ENCODE measurements at regions not wholly inside any gene's neighbourhood (a gene's known extent, or its start where the extent isn't known, plus 50 kb on each side); places are given as distances from the start of the nearest gene placed in this dataset.
"Not testable (repeated sequence)": the region's sequence is repeated elsewhere in the genome, so short reads cannot be mapped to it uniquely, and the experiment has no call there.

DNA sequence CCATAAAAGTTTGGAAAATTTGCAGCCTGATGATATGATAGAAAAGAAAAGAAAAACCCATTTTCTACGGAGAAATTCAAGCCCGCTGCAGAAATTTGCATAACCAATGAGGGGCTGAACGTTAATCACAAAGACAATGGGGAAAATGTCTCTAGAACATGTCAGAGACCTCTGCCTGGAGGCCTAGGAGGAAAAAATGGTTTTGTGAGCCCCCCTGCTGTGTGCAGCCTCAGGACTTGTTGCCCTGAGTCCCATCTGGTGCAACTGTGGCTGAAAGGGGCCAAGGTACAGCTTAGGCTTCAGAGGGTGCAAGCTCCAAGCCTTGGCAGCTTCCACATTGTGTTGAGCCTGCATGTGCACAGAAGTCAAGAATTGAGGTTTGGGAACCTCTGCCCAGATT is 1267.4 kb upstream of the GOT2 start:
- no peaks in the 10 kb centered on the region for H3K4me1 Mint-ChIP-seq
- H3K36me3 Mint-ChIP-seq = no peaks in the 10 kb centered on the region
- no peak overlapping the region for H3K27ac Mint-ChIP-seq
- no peaks in the 10 kb centered on the region for H3K27me3 Mint-ChIP-seq
- peaks cover 2 to 21% (median 11%) of the 10 kb centered on the region in 9 donors for H3K9me3 Mint-ChIP-seq
- no peak for DNase-seq
- POLR2A ChIA-PET = no interaction called here
- no peak overlapping the region for H3K4me3 Mint-ChIP-seq
- ATAC-seq = no peak

DNA sequence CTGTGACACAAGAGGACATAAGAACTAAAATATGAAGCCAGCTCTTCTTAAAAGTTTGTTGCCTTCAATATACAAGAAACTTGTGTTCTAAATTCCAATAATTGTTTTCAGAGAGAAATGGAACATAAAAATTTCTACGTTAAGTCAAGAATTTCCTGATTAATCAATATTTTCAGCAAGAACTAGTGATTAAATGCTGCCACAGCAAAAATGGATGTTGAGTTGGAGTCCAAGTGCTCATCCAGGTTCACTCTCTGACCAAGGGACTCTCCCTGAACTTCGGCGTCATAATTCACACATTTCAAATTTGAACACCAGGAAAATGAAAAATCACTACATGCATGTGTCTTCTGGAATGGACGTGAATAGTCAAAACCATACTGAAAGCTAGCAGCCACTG is 1263.6 kb upstream of the GOT2 start:
- no peaks in the 10 kb centered on the region for H3K27me3 Mint-ChIP-seq
- POLR2A ChIA-PET = no interaction called here
- H3K4me3 Mint-ChIP-seq = no peak overlapping the region
- H3K36me3 Mint-ChIP-seq = peaks cover 0 to 4% (median 0%) of the 10 kb centered on the region in 3 donors
- ATAC-seq (no peak), DNase-seq (no peak)
- no peak overlapping the region for H3K27ac Mint-ChIP-seq
- H3K9me3 Mint-ChIP-seq = peaks cover 9 to 36% (median 17%) of the 10 kb centered on the region in 9 donors
- H3K4me1 Mint-ChIP-seq = peaks cover 0 to 2% (median 0%) of the 10 kb centered on the region in 4 donors

DNA sequence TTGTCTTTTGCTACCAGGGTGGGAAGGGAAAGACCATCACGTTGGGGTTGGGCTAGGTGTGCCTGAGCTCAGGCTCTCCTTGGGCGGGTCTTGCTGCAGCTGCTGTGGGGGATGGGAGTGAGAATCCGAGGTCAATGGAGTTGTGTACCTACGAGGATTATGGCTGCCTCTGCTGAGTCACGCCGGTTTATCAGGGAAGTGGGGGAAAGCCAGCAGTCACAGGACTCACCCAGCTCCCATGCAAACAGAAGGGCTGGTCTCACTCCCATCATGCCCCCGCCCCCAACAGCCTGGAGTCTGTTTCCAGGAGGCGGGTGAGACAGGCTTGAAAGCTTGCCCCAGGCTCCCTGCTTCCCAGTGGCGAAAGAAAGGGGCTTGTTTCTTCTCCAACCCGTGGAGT is 1259.0 kb upstream of the GOT2 start:
- POLR2A ChIA-PET = no interaction called here
- DNase-seq (no peak), ATAC-seq (no peak)
- Mint-ChIP-seq H3K4me3 (no peak overlapping the region), H3K36me3 (peaks cover 0 to 10% (median 0%) of the 10 kb centered on the region in 3 donors), H3K27me3 (no peaks in the 10 kb centered on the region), H3K9me3 (peaks cover 6 to 57% (median 27%) of the 10 kb centered on the region in 9 donors), H3K27ac (no peak overlapping the region), H3K4me1 (peaks cover 0 to 2% (median 0%) of the 10 kb centered on the region in 4 donors)

DNA sequence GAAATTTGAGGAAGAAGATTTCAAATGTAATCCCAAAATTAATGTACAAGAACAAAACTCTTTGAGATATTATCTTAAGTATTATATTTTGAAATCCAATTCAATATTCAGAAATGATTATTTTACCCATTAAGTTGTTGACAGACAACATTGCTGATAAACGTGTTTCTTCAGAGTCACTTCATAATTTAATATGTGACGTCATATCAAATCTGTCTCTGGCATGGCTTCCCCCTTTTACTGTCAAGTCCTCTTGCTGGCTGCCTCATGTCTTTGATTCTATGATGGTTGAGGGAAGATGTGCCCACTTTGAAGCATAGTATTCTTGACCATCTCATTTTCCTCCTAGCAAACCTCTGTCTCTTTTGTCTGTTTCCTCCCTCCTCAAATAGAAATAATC is 1257.1 kb upstream of the GOT2 start:
- no peak for DNase-seq
- Mint-ChIP-seq H3K36me3 (peaks cover 0 to 10% (median 0%) of the 10 kb centered on the region in 3 donors), H3K4me1 (peaks cover 0 to 2% (median 0%) of the 10 kb centered on the region in 4 donors), H3K27ac (no peak overlapping the region), H3K9me3 (peaks cover 11 to 58% (median 28%) of the 10 kb centered on the region in 9 donors), H3K27me3 (no peaks in the 10 kb centered on the region), H3K4me3 (no peak overlapping the region)
- POLR2A ChIA-PET = no interaction called here
- no peak for ATAC-seq

DNA sequence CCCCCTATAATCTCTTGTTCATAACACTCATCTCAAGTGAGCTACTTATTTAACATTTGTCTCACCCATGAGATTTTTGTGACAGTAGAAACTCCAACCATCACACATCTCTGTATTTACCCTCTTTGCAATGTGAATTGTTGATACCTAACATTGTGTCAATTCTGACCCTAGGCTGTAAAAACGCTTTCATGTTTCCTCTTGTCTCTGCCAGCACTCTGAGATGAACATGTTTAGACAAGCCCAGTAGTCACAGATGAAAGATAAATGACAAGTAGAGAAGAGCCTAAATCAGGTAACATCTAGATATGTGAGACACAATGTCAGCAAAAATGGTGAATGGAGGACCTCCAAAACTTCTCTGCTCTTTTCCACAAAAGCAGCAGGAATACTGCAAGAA is 1254.5 kb upstream of the GOT2 start:
- DNase-seq (no peak), ATAC-seq (no peak)
- POLR2A ChIA-PET = no interaction called here
- H3K4me1 Mint-ChIP-seq = no peaks in the 10 kb centered on the region
- H3K27me3 Mint-ChIP-seq = no peaks in the 10 kb centered on the region
- no peak overlapping the region for H3K4me3 Mint-ChIP-seq
- no peak overlapping the region for H3K27ac Mint-ChIP-seq
- peaks cover 17 to 60% (median 32%) of the 10 kb centered on the region in 9 donors for H3K9me3 Mint-ChIP-seq
- peaks cover 0 to 7% (median 0%) of the 10 kb centered on the region in 3 donors for H3K36me3 Mint-ChIP-seq

DNA sequence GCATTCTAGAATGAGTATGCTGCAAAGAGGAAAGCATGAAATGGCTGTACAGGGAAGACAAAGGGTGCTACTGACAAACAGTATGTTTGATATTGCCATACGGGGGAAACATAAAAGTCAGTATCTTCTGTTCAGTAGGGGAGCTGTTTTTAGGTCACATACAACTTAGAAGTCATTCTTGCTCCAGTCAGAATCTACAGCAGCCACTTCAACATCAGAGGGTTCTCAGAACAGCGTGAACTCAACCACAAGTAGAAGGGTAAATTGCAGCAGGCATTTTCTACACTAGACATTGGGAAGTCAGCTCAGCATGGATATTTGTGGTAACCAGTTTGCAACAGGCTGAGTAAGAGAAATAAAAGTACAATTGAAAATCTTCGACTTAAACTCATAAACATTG is 1241.8 kb upstream of the GOT2 start:
- H3K36me3 Mint-ChIP-seq = peaks cover 0 to 5% (median 0%) of the 10 kb centered on the region in 3 donors
- H3K4me3 Mint-ChIP-seq = no peak overlapping the region
- ATAC-seq = no peak
- H3K27ac Mint-ChIP-seq = no peak overlapping the region
- H3K4me1 Mint-ChIP-seq = no peaks in the 10 kb centered on the region
- no peak for DNase-seq
- H3K27me3 Mint-ChIP-seq = no peaks in the 10 kb centered on the region
- H3K9me3 Mint-ChIP-seq = peaks cover 2 to 18% (median 6%) of the 10 kb centered on the region in 9 donors
- POLR2A ChIA-PET = no interaction called here

DNA sequence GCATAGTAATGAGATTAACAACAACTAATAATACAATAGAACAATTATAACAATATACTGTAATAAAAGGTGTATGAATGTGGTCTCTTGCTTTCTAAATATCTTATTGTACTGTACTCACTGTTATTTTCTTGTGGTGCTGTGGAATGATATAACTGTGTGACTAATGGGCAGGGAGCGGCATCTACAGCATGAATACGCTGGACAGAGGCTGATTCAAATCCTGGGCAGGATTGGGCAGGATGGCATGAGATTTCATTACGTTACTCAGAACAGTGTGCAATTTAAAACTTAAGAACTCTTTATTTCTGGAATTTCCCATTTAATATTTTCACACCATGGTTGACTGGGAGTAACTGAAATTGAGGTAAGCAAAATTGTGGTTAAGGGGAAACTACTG is 1239.8 kb upstream of the GOT2 start:
- Mint-ChIP-seq H3K4me1 (no peaks in the 10 kb centered on the region), H3K36me3 (peaks cover 0 to 5% (median 0%) of the 10 kb centered on the region in 3 donors), H3K27me3 (no peaks in the 10 kb centered on the region), H3K4me3 (no peak overlapping the region), H3K27ac (no peak overlapping the region), H3K9me3 (peaks cover 3 to 24% (median 8%) of the 10 kb centered on the region in 9 donors)
- DNase-seq (no peak), ATAC-seq (no peak)
- POLR2A ChIA-PET = no interaction called here

DNA sequence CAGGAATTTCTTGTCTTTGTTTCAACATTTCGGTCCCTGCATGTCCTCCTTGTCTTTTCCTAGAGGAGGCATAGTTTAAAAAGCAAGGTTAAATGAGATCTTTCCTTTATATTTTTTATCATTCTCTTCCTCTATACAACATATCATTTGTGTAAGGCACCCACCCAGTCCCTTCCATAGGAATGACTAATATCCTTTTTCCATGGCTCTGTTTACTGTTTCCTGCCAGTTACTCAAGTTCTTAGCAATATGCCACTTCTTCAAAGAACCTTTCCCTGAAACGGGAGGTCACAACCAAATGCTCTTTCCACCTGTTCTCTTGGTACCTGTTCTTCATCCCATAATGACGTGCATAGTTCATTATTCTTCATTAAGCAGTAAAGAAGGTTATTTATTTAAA is 1237.1 kb upstream of the GOT2 start:
- ATAC-seq (no peak), DNase-seq (no peak)
- H3K27ac Mint-ChIP-seq = no peak overlapping the region
- H3K9me3 Mint-ChIP-seq = peaks cover 2 to 30% (median 9%) of the 10 kb centered on the region in 9 donors
- H3K36me3 Mint-ChIP-seq = peaks cover 0 to 5% (median 0%) of the 10 kb centered on the region in 3 donors
- H3K4me3 Mint-ChIP-seq = no peak overlapping the region
- no peaks in the 10 kb centered on the region for H3K4me1 Mint-ChIP-seq
- no peaks in the 10 kb centered on the region for H3K27me3 Mint-ChIP-seq
- POLR2A ChIA-PET = no interaction called here

DNA sequence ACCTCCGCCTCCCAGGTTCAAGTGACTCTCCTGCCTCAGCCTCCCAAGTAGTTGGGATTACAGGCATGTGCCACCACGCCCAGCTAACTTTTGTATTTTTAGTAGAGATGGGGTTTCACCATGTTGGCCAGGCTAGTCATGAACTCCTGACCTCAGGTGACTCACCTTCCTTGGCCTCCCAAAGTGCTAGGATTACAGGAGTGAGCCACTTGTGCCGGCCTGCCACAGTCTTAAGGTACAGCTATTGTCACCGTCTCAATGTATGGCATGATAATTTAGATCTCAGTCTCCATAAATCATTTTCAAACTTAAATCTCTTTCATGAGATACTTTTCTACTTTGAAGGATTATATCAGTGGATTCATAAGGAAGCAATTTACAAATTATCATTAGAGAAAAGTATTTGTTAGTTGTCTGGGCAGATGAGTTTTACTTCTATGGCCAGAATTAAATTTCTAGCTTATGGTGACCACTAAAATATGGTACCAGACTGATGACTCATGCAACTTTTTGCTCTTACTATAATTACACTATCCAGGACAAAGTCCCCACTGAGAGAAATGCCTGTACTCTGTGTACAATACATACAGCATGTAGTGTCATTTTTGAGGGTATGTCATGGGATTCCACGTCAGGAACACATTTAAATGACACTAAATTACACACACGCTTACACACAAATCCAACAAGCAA is 1230.3 kb upstream of the GOT2 start:
- no peak overlapping the region for H3K27ac Mint-ChIP-seq
- POLR2A ChIA-PET = no interaction called here
- H3K36me3 Mint-ChIP-seq = no peaks in the 10 kb centered on the region
- no peaks in the 10 kb centered on the region for H3K4me1 Mint-ChIP-seq
- H3K27me3 Mint-ChIP-seq = no peaks in the 10 kb centered on the region
- no peak overlapping the region for H3K4me3 Mint-ChIP-seq
- peaks cover 2 to 23% (median 11%) of the 10 kb centered on the region in 9 donors for H3K9me3 Mint-ChIP-seq
- ATAC-seq (no peak), DNase-seq (no peak)

DNA sequence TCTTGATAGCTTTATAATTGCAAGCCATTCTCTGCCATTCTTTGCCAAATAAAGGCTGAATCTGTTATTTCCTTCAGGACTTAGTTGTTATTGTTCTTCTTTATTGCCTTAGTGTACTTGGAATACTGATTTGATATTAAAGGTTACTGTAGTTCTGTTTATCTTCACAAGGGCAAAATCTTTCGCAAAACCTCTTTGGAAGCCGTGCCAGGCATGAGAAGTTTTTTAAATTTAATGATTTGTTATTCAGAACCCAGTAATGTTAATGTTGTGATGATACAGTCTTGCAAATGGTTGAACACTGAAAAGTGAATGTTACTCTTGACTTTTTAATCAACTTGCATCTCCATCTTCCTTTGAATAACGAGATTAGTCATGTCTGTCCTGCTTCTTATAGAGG is 1225.2 kb upstream of the GOT2 start:
- Mint-ChIP-seq H3K9me3 (peaks cover 2 to 20% (median 12%) of the 10 kb centered on the region in 9 donors), H3K4me1 (no peaks in the 10 kb centered on the region), H3K36me3 (no peaks in the 10 kb centered on the region), H3K4me3 (no peak overlapping the region), H3K27me3 (no peaks in the 10 kb centered on the region), H3K27ac (no peak overlapping the region)
- ATAC-seq = no peak
- DNase-seq = no peak
- POLR2A ChIA-PET = no interaction called here

DNA sequence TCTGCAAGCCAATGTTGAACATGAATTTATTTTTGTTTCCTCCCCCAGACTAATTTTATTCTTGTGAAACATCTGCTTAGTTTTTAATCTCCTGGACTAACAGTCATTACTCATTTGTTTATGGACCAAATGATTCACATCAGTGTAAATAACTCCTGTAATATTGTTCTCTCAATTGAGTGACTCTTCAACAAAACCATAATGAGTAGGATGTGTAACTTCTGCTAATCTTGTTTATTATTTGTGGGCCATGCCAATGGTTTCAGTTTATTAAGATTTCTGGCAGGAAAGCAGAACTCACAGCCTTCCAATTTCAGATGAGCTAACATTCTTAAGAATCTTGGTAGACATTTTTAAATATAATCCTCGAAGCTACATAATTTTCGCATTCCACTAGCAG is 1216.3 kb upstream of the GOT2 start:
- POLR2A ChIA-PET = no interaction called here
- Mint-ChIP-seq H3K4me3 (no peak overlapping the region), H3K27me3 (no peaks in the 10 kb centered on the region), H3K9me3 (peaks cover 0 to 29% (median 7%) of the 10 kb centered on the region in 9 donors), H3K36me3 (no peaks in the 10 kb centered on the region), H3K27ac (no peak overlapping the region), H3K4me1 (no peaks in the 10 kb centered on the region)
- no peak for DNase-seq
- no peak for ATAC-seq

DNA sequence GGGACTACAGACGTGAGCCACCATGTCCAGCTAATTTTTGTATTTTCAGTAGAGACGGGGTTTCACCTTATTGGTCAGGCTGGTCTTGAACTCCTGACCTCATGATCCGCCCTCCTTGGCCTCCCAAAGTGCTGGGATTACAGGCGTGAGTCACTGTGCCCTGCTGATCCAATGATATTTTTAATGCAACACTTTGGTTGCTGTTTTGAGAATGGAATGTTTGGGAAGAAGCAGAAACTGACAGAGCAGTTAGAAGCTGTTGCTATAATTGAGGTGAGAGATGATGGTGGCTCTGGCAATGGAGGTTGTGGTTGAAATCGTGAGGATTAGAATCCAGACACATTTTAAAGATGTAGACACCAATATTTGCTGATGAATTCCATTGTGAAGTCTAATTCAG is 1209.9 kb upstream of the GOT2 start:
- H3K4me3 Mint-ChIP-seq, DNase-seq, ATAC-seq, H3K36me3 Mint-ChIP-seq, H3K27ac Mint-ChIP-seq, H3K27me3 Mint-ChIP-seq, H3K4me1 Mint-ChIP-seq, POLR2A ChIA-PET: not testable (repeated sequence)
- peaks cover 0 to 24% (median 6%) of the 10 kb centered on the region in 9 donors for H3K9me3 Mint-ChIP-seq

DNA sequence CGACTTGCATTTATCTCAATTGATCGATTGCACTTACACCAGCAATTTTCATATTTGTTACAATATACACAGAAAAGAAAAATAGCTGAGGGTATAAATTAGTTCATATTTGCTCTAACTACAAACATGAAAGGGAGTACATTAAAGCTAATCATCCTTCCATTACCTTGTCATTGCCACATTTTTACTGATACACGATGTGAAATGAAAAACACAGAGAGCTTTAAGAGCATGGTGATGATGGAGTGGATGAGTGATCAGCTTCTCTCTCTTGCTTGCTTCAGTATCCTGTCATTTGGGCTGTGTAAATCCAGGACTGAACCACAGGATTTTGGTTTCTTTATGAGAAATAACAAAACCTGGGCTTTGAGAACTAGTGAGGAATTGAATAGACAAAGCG is 1207.5 kb upstream of the GOT2 start:
- no peak overlapping the region for H3K27ac Mint-ChIP-seq
- POLR2A ChIA-PET = no interaction called here
- DNase-seq (no peak), ATAC-seq (no peak)
- no peak overlapping the region for H3K4me3 Mint-ChIP-seq
- H3K9me3 Mint-ChIP-seq = peaks cover 1 to 30% (median 11%) of the 10 kb centered on the region in 9 donors
- no peaks in the 10 kb centered on the region for H3K36me3 Mint-ChIP-seq
- H3K27me3 Mint-ChIP-seq = no peaks in the 10 kb centered on the region
- H3K4me1 Mint-ChIP-seq = no peaks in the 10 kb centered on the region

DNA sequence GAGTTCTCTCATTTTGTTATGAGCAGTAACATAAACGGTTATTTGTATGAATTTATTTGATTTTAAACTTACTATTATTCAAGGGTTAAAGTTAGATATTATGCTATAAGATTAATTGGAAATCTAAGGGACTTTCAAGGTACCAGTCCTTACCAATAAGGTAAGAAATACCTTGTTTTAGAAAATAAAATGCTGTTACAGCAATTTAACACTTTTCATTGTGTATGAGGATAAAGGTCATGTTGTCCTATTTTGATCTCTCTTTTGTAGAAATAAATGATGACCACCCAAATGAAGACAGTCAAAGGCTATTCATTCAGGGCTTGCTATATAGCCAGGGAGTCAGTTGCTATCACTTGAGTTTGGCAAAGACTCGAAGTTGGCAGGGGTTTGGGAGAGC is 1185.9 kb upstream of the GOT2 start:
- H3K36me3 Mint-ChIP-seq = no peaks in the 10 kb centered on the region
- DNase-seq (no peak), ATAC-seq (no peak)
- POLR2A ChIA-PET = no interaction called here
- no peaks in the 10 kb centered on the region for H3K27me3 Mint-ChIP-seq
- H3K4me3 Mint-ChIP-seq = no peak overlapping the region
- H3K4me1 Mint-ChIP-seq = no peaks in the 10 kb centered on the region
- peaks cover 0 to 56% (median 9%) of the 10 kb centered on the region in 9 donors for H3K9me3 Mint-ChIP-seq
- no peak overlapping the region for H3K27ac Mint-ChIP-seq

Data from naive thymus-derived CD8-positive, alpha-beta T cell (primary cell).